ENCODE measurements at regions not wholly inside any gene's neighbourhood (a gene's known extent, or its start where the extent isn't known, plus 50 kb on each side); places are given as distances from the start of the nearest gene placed in this dataset.

- no peak for TF ChIP-seq RAD21 (IDR thresholded peaks at IDR 0.05; ENCODE audit: low read depth)
- no peak for TF ChIP-seq USF1 (IDR thresholded peaks at IDR 0.05)
- TF ChIP-seq CREB1 (IDR thresholded peaks at IDR 0.05; ENCODE audit: low read depth) = no peak
- TF ChIP-seq REST (IDR thresholded peaks at IDR 0.05; ENCODE audit: low read depth) = no peak
- no peak for TF ChIP-seq ZBTB7A (IDR thresholded peaks at IDR 0.05; ENCODE audit: low read depth)
- no peak for TF ChIP-seq EP300 (IDR thresholded peaks at IDR 0.05; ENCODE audit: borderline replicate concordance)
- TF ChIP-seq EGR1 (IDR thresholded peaks at IDR 0.05) = no peak
- TF ChIP-seq TAF1 (IDR thresholded peaks at IDR 0.05; ENCODE audit: low read depth) = no peak
- no peak for TF ChIP-seq NFIC (IDR thresholded peaks at IDR 0.05)
- TF ChIP-seq YY1 (IDR thresholded peaks at IDR 0.05; ENCODE audit: low read depth) = no peak
- no peak for TF ChIP-seq TCF12 (IDR thresholded peaks at IDR 0.05; ENCODE audit: low read depth)
These were observed 357.4 kb upstream of the PLXNA2 start for GRCh38 chr1:208601561-208601960.

GRCh38 chr1:208603721-208604120, 359.5 kb upstream of the PLXNA2 start:
- TF ChIP-seq YY1 (IDR thresholded peaks at IDR 0.05; ENCODE audit: low read depth) (no peak), CREB1 (IDR thresholded peaks at IDR 0.05; ENCODE audit: low read depth) (no peak), CEBPB (IDR thresholded peaks at IDR 0.05) (no peak), EGR1 (IDR thresholded peaks at IDR 0.05) (no peak), FOXM1 (IDR thresholded peaks at IDR 0.05; ENCODE audit: borderline replicate concordance, low read depth) (no peak), EP300 (IDR thresholded peaks at IDR 0.05; ENCODE audit: borderline replicate concordance) (no peak), RAD21 (IDR thresholded peaks at IDR 0.05; ENCODE audit: low read depth) (no peak), USF1 (IDR thresholded peaks at IDR 0.05) (no peak), ZBTB7A (IDR thresholded peaks at IDR 0.05; ENCODE audit: low read depth) (no peak), REST (IDR thresholded peaks at IDR 0.05; ENCODE audit: low read depth) (no peak), TAF1 (IDR thresholded peaks at IDR 0.05; ENCODE audit: low read depth) (no peak), NFIC (IDR thresholded peaks at IDR 0.05) (no peak), TEAD4 (IDR thresholded peaks at IDR 0.05) (no peak), TCF12 (IDR thresholded peaks at IDR 0.05; ENCODE audit: low read depth) (no peak), MAX (IDR thresholded peaks at IDR 0.05) (no peak)

GRCh38 chr1:208604295-208604694, 360.1 kb upstream of the PLXNA2 start:
- no peak for TF ChIP-seq TCF12 (IDR thresholded peaks at IDR 0.05; ENCODE audit: low read depth)
- TF ChIP-seq MAX (IDR thresholded peaks at IDR 0.05) = no peak
- no peak for TF ChIP-seq ZBTB7A (IDR thresholded peaks at IDR 0.05; ENCODE audit: low read depth)
- TF ChIP-seq NFIC (IDR thresholded peaks at IDR 0.05) = no peak
- no peak for TF ChIP-seq YY1 (IDR thresholded peaks at IDR 0.05; ENCODE audit: low read depth)
- no peak for TF ChIP-seq USF1 (IDR thresholded peaks at IDR 0.05)
- TF ChIP-seq EP300 (IDR thresholded peaks at IDR 0.05; ENCODE audit: borderline replicate concordance) = no peak
- no peak for TF ChIP-seq RAD21 (IDR thresholded peaks at IDR 0.05; ENCODE audit: low read depth)
- no peak for TF ChIP-seq TAF1 (IDR thresholded peaks at IDR 0.05; ENCODE audit: low read depth)
- TF ChIP-seq CEBPB (IDR thresholded peaks at IDR 0.05) = no peak
- TF ChIP-seq FOXM1 (IDR thresholded peaks at IDR 0.05; ENCODE audit: borderline replicate concordance, low read depth) = no peak
- TF ChIP-seq CREB1 (IDR thresholded peaks at IDR 0.05; ENCODE audit: low read depth) = no peak
- no peak for TF ChIP-seq REST (IDR thresholded peaks at IDR 0.05; ENCODE audit: low read depth)
- TF ChIP-seq TEAD4 (IDR thresholded peaks at IDR 0.05) = no peak
- TF ChIP-seq EGR1 (IDR thresholded peaks at IDR 0.05) = no peak

GRCh38 chr1:208606959-208607358, 362.8 kb upstream of the PLXNA2 start:
- TF ChIP-seq TEAD4 (IDR thresholded peaks at IDR 0.05) = no peak
- TF ChIP-seq YY1 (IDR thresholded peaks at IDR 0.05; ENCODE audit: low read depth) = no peak
- TF ChIP-seq REST (IDR thresholded peaks at IDR 0.05; ENCODE audit: low read depth) = no peak
- TF ChIP-seq CREB1 (IDR thresholded peaks at IDR 0.05; ENCODE audit: low read depth) = no peak
- no peak for TF ChIP-seq NFIC (IDR thresholded peaks at IDR 0.05)
- no peak for TF ChIP-seq MAX (IDR thresholded peaks at IDR 0.05)
- no peak for TF ChIP-seq EP300 (IDR thresholded peaks at IDR 0.05; ENCODE audit: borderline replicate concordance)
- TF ChIP-seq EGR1 (IDR thresholded peaks at IDR 0.05) = no peak
- no peak for TF ChIP-seq TAF1 (IDR thresholded peaks at IDR 0.05; ENCODE audit: low read depth)
- no peak for TF ChIP-seq ZBTB7A (IDR thresholded peaks at IDR 0.05; ENCODE audit: low read depth)
- no peak for TF ChIP-seq USF1 (IDR thresholded peaks at IDR 0.05)
- TF ChIP-seq RAD21 (IDR thresholded peaks at IDR 0.05; ENCODE audit: low read depth) = no peak
- no peak for TF ChIP-seq TCF12 (IDR thresholded peaks at IDR 0.05; ENCODE audit: low read depth)
- no peak for TF ChIP-seq FOXM1 (IDR thresholded peaks at IDR 0.05; ENCODE audit: borderline replicate concordance, low read depth)

Data from Ishikawa (cell line).